ENCODE measurements at regions not wholly inside any gene's neighbourhood (a gene's known extent, or its start where the extent isn't known, plus 50 kb on each side); places are given as distances from the start of the nearest gene placed in this dataset.

- Histone ChIP-seq H3K4me1 (ENCODE audit: insufficient read depth, low read length, severe bottlenecking) (no peaks in the 10 kb centered on the region), H3K79me2 (ENCODE audit: insufficient read depth, low read length) (no peaks in the 10 kb centered on the region), H3K36me3 (ENCODE audit: insufficient read depth, low read length) (no peaks in the 10 kb centered on the region), H3F3A (ENCODE audit: insufficient read depth, low read length) (no peaks in the 10 kb centered on the region), H3K4me2 (ENCODE audit: low read length) (no peak overlapping the region), H3K9me3 (ENCODE audit: low read length) (no peaks in the 10 kb centered on the region), H3K9me2 (ENCODE audit: low read depth, low read length) (no peaks in the 10 kb centered on the region), H3K27ac (ENCODE audit: low read depth, low read length, poor library complexity, severe bottlenecking) (no peak overlapping the region), H4K20me1 (ENCODE audit: insufficient read depth, low read length) (no peaks in the 10 kb centered on the region), H3K4me3 (ENCODE audit: low read depth, low read length, poor library complexity, severe bottlenecking) (no peak overlapping the region), H3K27me3 (ENCODE audit: insufficient read depth, low read length) (no peaks in the 10 kb centered on the region), H2AFZ (ENCODE audit: low read length) (no peak overlapping the region), H3K9ac (ENCODE audit: low read length) (no peak overlapping the region)
- TF ChIP-seq EZH2 (IDR thresholded peaks at IDR 0.05; ENCODE audit: borderline replicate concordance, low read length) (no peak), CTCF (IDR thresholded peaks at IDR 0.05; ENCODE audit: low read length) (no peak)
Observed at GRCh38 chr1:172977296-172978017, 73.3 kb downstream of the TNFSF18 start.

GRCh38 chr1:172978595-172978994, 72.1 kb downstream of the TNFSF18 start:
- H3K4me1 ChIP-seq (ENCODE audit: insufficient read depth, low read length, severe bottlenecking): no peaks in the 10 kb centered on the region
- no peak overlapping the region for H2AFZ ChIP-seq (ENCODE audit: low read length)
- no peaks in the 10 kb centered on the region for H4K20me1 ChIP-seq (ENCODE audit: insufficient read depth, low read length)
- H3K9ac ChIP-seq (ENCODE audit: low read length): no peak overlapping the region
- H3K9me2 ChIP-seq (ENCODE audit: low read depth, low read length): no peaks in the 10 kb centered on the region
- H3K4me2 ChIP-seq (ENCODE audit: low read length): no peak overlapping the region
- no peaks in the 10 kb centered on the region for H3K9me3 ChIP-seq (ENCODE audit: low read length)
- H3K36me3 ChIP-seq (ENCODE audit: insufficient read depth, low read length): no peaks in the 10 kb centered on the region
- H3K27me3 ChIP-seq (ENCODE audit: insufficient read depth, low read length): no peaks in the 10 kb centered on the region
- no peak overlapping the region for H3K27ac ChIP-seq (ENCODE audit: low read depth, low read length, poor library complexity, severe bottlenecking)
- no peaks in the 10 kb centered on the region for H3K79me2 ChIP-seq (ENCODE audit: insufficient read depth, low read length)
- H3K4me3 ChIP-seq (ENCODE audit: low read depth, low read length, poor library complexity, severe bottlenecking): no peak overlapping the region
- TF ChIP-seq CTCF (IDR thresholded peaks at IDR 0.05; ENCODE audit: low read length): no peak
- no peak for TF ChIP-seq EZH2 (IDR thresholded peaks at IDR 0.05; ENCODE audit: borderline replicate concordance, low read length)
- no peaks in the 10 kb centered on the region for H3F3A ChIP-seq (ENCODE audit: insufficient read depth, low read length)

GRCh38 chr1:172979828-172980227, 70.9 kb downstream of the TNFSF18 start:
- TF ChIP-seq EZH2 (IDR thresholded peaks at IDR 0.05; ENCODE audit: borderline replicate concordance, low read length): no peak
- no peak for TF ChIP-seq CTCF (IDR thresholded peaks at IDR 0.05; ENCODE audit: low read length)
- H3K27ac ChIP-seq (ENCODE audit: low read depth, low read length, poor library complexity, severe bottlenecking): no peak overlapping the region
- no peak overlapping the region for H2AFZ ChIP-seq (ENCODE audit: low read length)
- no peaks in the 10 kb centered on the region for H3F3A ChIP-seq (ENCODE audit: insufficient read depth, low read length)
- no peak overlapping the region for H3K9ac ChIP-seq (ENCODE audit: low read length)
- H3K4me2 ChIP-seq (ENCODE audit: low read length): no peak overlapping the region
- H3K4me1 ChIP-seq (ENCODE audit: insufficient read depth, low read length, severe bottlenecking): no peaks in the 10 kb centered on the region
- no peaks in the 10 kb centered on the region for H3K79me2 ChIP-seq (ENCODE audit: insufficient read depth, low read length)
- H3K4me3 ChIP-seq (ENCODE audit: low read depth, low read length, poor library complexity, severe bottlenecking): no peak overlapping the region
- H3K27me3 ChIP-seq (ENCODE audit: insufficient read depth, low read length): no peaks in the 10 kb centered on the region
- no peaks in the 10 kb centered on the region for H3K9me2 ChIP-seq (ENCODE audit: low read depth, low read length)
- no peaks in the 10 kb centered on the region for H3K9me3 ChIP-seq (ENCODE audit: low read length)
- no peaks in the 10 kb centered on the region for H3K36me3 ChIP-seq (ENCODE audit: insufficient read depth, low read length)
- H4K20me1 ChIP-seq (ENCODE audit: insufficient read depth, low read length): no peaks in the 10 kb centered on the region
